ENCODE measurements at regions not wholly inside any gene's neighbourhood (a gene's known extent, or its start where the extent isn't known, plus 50 kb on each side); places are given as distances from the start of the nearest gene placed in this dataset.
A peak's percentile ranks its signal among the peaks of the same experiment; 100 is the strongest.

- no peak for DNase-seq (ENCODE audit: low spot score)
Measured at GRCh38 chr2:52874466-52875106, 893.0 kb upstream of the CHAC2 start.

GRCh38 chr2:52862801-52863200, 904.8 kb upstream of the CHAC2 start:
- no peak for DNase-seq (ENCODE audit: low spot score)

- DNase-seq (ENCODE audit: low spot score): no peak
Measured at GRCh38 chr2:52861596-52861995, 906.0 kb upstream of the CHAC2 start.

- DNase-seq (ENCODE audit: low spot score): no peak
Measured at GRCh38 chr2:52859065-52859464, 908.5 kb upstream of the CHAC2 start.

- peak; percentile 3 for DNase-seq (ENCODE audit: low spot score)
Measured at GRCh38 chr2:52857722-52858121, 909.9 kb upstream of the CHAC2 start.

GRCh38 chr2:52852006-52852405, 915.6 kb upstream of the CHAC2 start:
- no peak for DNase-seq (ENCODE audit: low spot score)

GRCh38 chr2:52844701-52845423, 922.7 kb upstream of the CHAC2 start:
- DNase-seq (ENCODE audit: low spot score): no peak

GRCh38 chr2:52835909-52836308, 931.7 kb upstream of the CHAC2 start:
- DNase-seq (ENCODE audit: low spot score): no peak

GRCh38 chr2:52831216-52831615, 936.4 kb upstream of the CHAC2 start:
- no peak for DNase-seq (ENCODE audit: low spot score)

- DNase-seq (ENCODE audit: low spot score): no peak
Measured at GRCh38 chr2:52828112-52828511, 939.5 kb upstream of the CHAC2 start.

- DNase-seq (ENCODE audit: low spot score): no peak
Measured at GRCh38 chr2:52821631-52822030, 946.0 kb upstream of the CHAC2 start.

- no peak for DNase-seq (ENCODE audit: low spot score)
Measured at GRCh38 chr2:52818958-52819357, 948.6 kb upstream of the CHAC2 start.

- DNase-seq (ENCODE audit: low spot score): peak; percentile 5
Measured at GRCh38 chr2:52810460-52810859, 957.1 kb upstream of the CHAC2 start.

GRCh38 chr2:52805901-52806410, 961.6 kb upstream of the CHAC2 start:
- no peak for DNase-seq (ENCODE audit: low spot score)

- DNase-seq (ENCODE audit: low spot score): no peak
Measured at GRCh38 chr2:52794581-52794980, 973.0 kb upstream of the CHAC2 start.

- DNase-seq (ENCODE audit: low spot score): no peak
Measured at GRCh38 chr2:52779446-52779845, 988.2 kb upstream of the CHAC2 start.

- no peak for DNase-seq (ENCODE audit: low spot score)
Measured at GRCh38 chr2:52776571-52776970, 991.0 kb upstream of the CHAC2 start.

- DNase-seq (ENCODE audit: low spot score): no peak
Measured at GRCh38 chr2:52775674-52776073, 991.9 kb upstream of the CHAC2 start.

- no peak for DNase-seq (ENCODE audit: low spot score)
Measured at GRCh38 chr2:52765735-52766134, 1001.9 kb upstream of the CHAC2 start.

- no peak for DNase-seq (ENCODE audit: low spot score)
Measured at GRCh38 chr2:52749764-52750163, 1017.8 kb upstream of the CHAC2 start.

GRCh38 chr2:52745144-52745543, 1022.5 kb upstream of the CHAC2 start:
- DNase-seq (ENCODE audit: low spot score): no peak

- DNase-seq (ENCODE audit: low spot score): no peak
Measured at GRCh38 chr2:52732849-52733395, 1034.7 kb upstream of the CHAC2 start.

GRCh38 chr2:52724585-52724984, 1043.0 kb upstream of the CHAC2 start:
- DNase-seq (ENCODE audit: low spot score): no peak

Data from umbilical cord (tissue), 1 donor.